HepG2 (cell line): ENCODE measurements at regions not wholly inside any gene's neighbourhood (a gene's known extent, or its start where the extent isn't known, plus 50 kb on each side); places are given as distances from the start of the nearest gene placed in this dataset.

Experiments
- ATAC-seq: fragments of 200-7000 bp; cut with Tn5 transposase; 3 replicates; pipeline ENCODE4 v1.9.1; 2020; ENCODE audit warnings: mild to moderate bottlenecking, moderate library complexity
- BruUV-seq: library from RNA; stranded (reverse); fragments of 400-500 nt; replicated peaks from 2 replicates; lab custom pipeline; 2021; lab: Mats Ljungman, UMichigan
- CTCF ChIA-PET: fragments of 300-600 bp; formaldehyde crosslinking; extraction: SDS; loops from one replicate; lab custom pipeline; 2021; ENCODE audit warnings: low total read pairs, inconsistent platforms, low intra/inter-chr PET ratio; lab: Yijun Ruan, JAX
- POLR2A ChIA-PET: fragments of 350-600 bp; sonication (Branson Sonifier 250); formaldehyde crosslinking; loops from one replicate; lab custom pipeline; 2020; ENCODE audit warnings: antibody characterized with exemption, inconsistent platforms; lab: Yijun Ruan, JAX
- DNase-seq: peaks from one replicate; pipeline ENCODE4 v3.0.0-alpha.2; 2015; ENCODE audit warnings: low spot score
- FAIRE-seq: peaks from 3 replicates; lab custom pipeline; 2011; peaks lifted over from hg19 to GRCh38; lab: Jason Lieb, UNC
- H2AFZ ChIP-seq: one replicate; pipeline ENCODE4 v1.6.1; 2011; ENCODE audit warnings: low read length, inconsistent platforms
- H3K27ac ChIP-seq: fragments of 300-600 bp; 3 replicates; pipeline ENCODE4 v1.8.0; 2011; ENCODE audit warnings: mixed run types, mild to moderate bottlenecking, mixed read lengths, low read length, inconsistent platforms; ENCODE audit not compliant: insufficient read depth; ENCODE audit errors: extremely low read length
- H3K27me3 ChIP-seq, 2 experiments: fragments of 200-600 bp in 1 of 2; 2 replicates in 1 of 2; 3 replicates in 1 of 2; pipeline versions ENCODE4 v1.6.0 to v1.8.0; 2011; ENCODE audit warnings: low read length in 2 of 2, mild to moderate bottlenecking in 2 of 2, moderate library complexity in 2 of 2, inconsistent platforms in 1 of 2; ENCODE audit not compliant: insufficient read depth in 2 of 2, control insufficient read depth in 1 of 2
- H3K36me3 ChIP-seq, 2 experiments: fragments of 200-600 bp in 1 of 2; replicated peaks in 1 of 2; 2 replicates in 1 of 2; 3 replicates in 1 of 2; pipeline versions ENCODE4 v1.5.1 to v1.8.0; 2011; ENCODE audit warnings: low read length in 2 of 2, inconsistent platforms in 1 of 2; ENCODE audit not compliant: insufficient read depth in 2 of 2, control insufficient read depth in 1 of 2
- H3K4me1 ChIP-seq: 2 replicates; pipeline ENCODE4 v1.5.1; 2012; ENCODE audit warnings: low read length, inconsistent platforms; ENCODE audit not compliant: insufficient read depth
- H3K4me2 ChIP-seq: 2 replicates; pipeline ENCODE4 v1.6.0; 2011; ENCODE audit warnings: low read depth, low read length, inconsistent platforms
- H3K4me3 ChIP-seq, 3 experiments: fragments of 200-600 bp in 1 of 3; sonication (generic), shearing (Covaris generic) in 1 of 3; replicated peaks in 1 of 3; 2 replicates each; pipeline ENCODE4 v1.5.1; 2011 to 2016; ENCODE audit warnings: low read length in 3 of 3, inconsistent platforms in 2 of 3, low read depth in 2 of 3, mild to moderate bottlenecking in 2 of 3, control low read depth in 1 of 3, mixed read lengths in 1 of 3; ENCODE audit not compliant: insufficient read depth in 1 of 3
- H3K79me2 ChIP-seq: one replicate; pipeline ENCODE4 v1.6.1; 2011; ENCODE audit warnings: low read length, inconsistent platforms; ENCODE audit not compliant: insufficient read depth
- H3K9ac ChIP-seq: 2 replicates; pipeline ENCODE4 v1.6.0; 2011; ENCODE audit warnings: mild to moderate bottlenecking, low read depth, low read length, inconsistent platforms; ENCODE audit not compliant: insufficient read depth
- H3K9me3 ChIP-seq: 2 replicates; pipeline ENCODE4 v1.5.1; 2012; ENCODE audit warnings: mild to moderate bottlenecking, low read length
- H4K20me1 ChIP-seq: 2 replicates; pipeline ENCODE4 v1.6.0; 2011; ENCODE audit warnings: inconsistent platforms, mild to moderate bottlenecking, low read length, moderate library complexity; ENCODE audit not compliant: insufficient read depth
- CREM ChIP-seq, 2 experiments: sonication (generic) in 1 of 2; formaldehyde crosslinking in 1 of 2; IDR thresholded peaks; 2 replicates each; pipeline versions ENCODE4 v1.4.0 to v1.6.1; 2016 to 2020; ENCODE audit warnings: antibody characterized with exemption in 1 of 2, mild to moderate bottlenecking in 1 of 2, missing genetic modification reagents in 1 of 2
- KLF6 ChIP-seq: IDR thresholded peaks from 2 replicates; pipeline ENCODE4 v1.8.0; 2016; ENCODE audit warnings: missing biosample characterization, missing genetic modification reagents
- NFKB2 ChIP-seq: sonication (generic); formaldehyde crosslinking; IDR thresholded peaks from 2 replicates; pipeline ENCODE4 v1.4.0; 2020; ENCODE audit warnings: missing genetic modification reagents, borderline replicate concordance
- REL ChIP-seq: sonication (generic); formaldehyde crosslinking; conservative IDR thresholded peaks from 2 replicates; pipeline ENCODE4 v1.8.0; 2022; ENCODE audit warnings: mild to moderate bottlenecking, missing genetic modification reagents, moderate library complexity
- SP5 ChIP-seq: IDR thresholded peaks from 2 replicates; pipeline ENCODE4 v1.6.1; 2016; ENCODE audit warnings: low read depth, borderline replicate concordance
- TBL1XR1 ChIP-seq: fragments of 150-350 bp; IDR thresholded peaks from 2 replicates; pipeline ENCODE4 v1.6.1; 2014; ENCODE audit warnings: borderline replicate concordance, low read length; ENCODE audit not compliant: partially characterized antibody
- ZBTB42 ChIP-seq: sonication (generic); formaldehyde crosslinking; IDR thresholded peaks from 2 replicates; pipeline ENCODE4 v1.5.0; 2020; ENCODE audit warnings: mild to moderate bottlenecking, missing genetic modification reagents
- ZNF329 ChIP-seq: sonication (generic); formaldehyde crosslinking; IDR thresholded peaks from 2 replicates; pipeline ENCODE4 v1.9.0; 2021; ENCODE audit warnings: low read depth, mild to moderate bottlenecking, missing genetic modification reagents
- ZNF670 ChIP-seq: sonication (generic); formaldehyde crosslinking; IDR thresholded peaks from 2 replicates; pipeline ENCODE4 v1.8.0; 2022; ENCODE audit warnings: mild to moderate bottlenecking, missing genetic modification reagents, borderline replicate concordance
- ZNF7 ChIP-seq: IDR thresholded peaks from 2 replicates; pipeline ENCODE4 v1.6.1; 2016; ENCODE audit warnings: missing biosample characterization, missing genetic modification reagents
- WGBS: methylation state at CpG from one replicate; pipeline ENCODE4 v1.1.6; 2017; ENCODE audit warnings: low lambda C conversion rate; 5-methylcytosine and 5-hydroxymethylcytosine counted together
- in situ Hi-C: cut with HindIII; loops from 2 replicates; pipeline ENCODE4 v1.10.0; 2017; ENCODE audit warnings: low pct_unique_long_range_greater_than_20kb; ENCODE audit not compliant: extremely low pct_ligation_motif_present
- intact Hi-C: fragments of 100-400 bp; cut with micrococcal nuclease; formaldehyde crosslinking; loops from one replicate; pipeline ENCODE4 v1.10.0; 2022; ENCODE audit not compliant: unreplicated experiment
- TF ChIP-seq, protein P1 (sequence below): sonication (generic); formaldehyde crosslinking; conservative IDR thresholded peaks from 2 replicates; pipeline ENCODE4 v1.4.0; 2020; ENCODE audit warnings: mild to moderate bottlenecking, missing genetic modification reagents, moderate library complexity
- TF ChIP-seq, protein P2 (sequence below): fragments of 450-650 bp; IDR thresholded peaks from 2 replicates; pipeline ENCODE4 v1.6.1; 2017
- TF ChIP-seq, protein P3 (sequence below): sonication (generic); formaldehyde crosslinking; IDR thresholded peaks from 2 replicates; pipeline ENCODE4 v1.8.0; 2022; ENCODE audit warnings: missing genetic modification reagents, mild to moderate bottlenecking, inconsistent platforms, borderline replicate concordance
- TF ChIP-seq, protein P4 (sequence below), 2 experiments: IDR thresholded peaks; 2 replicates each; pipeline ENCODE4 v1.6.1; 2011 to 2012; ENCODE audit warnings: low read length in 2 of 2, borderline replicate concordance in 1 of 2, low read depth in 1 of 2, mild to moderate bottlenecking in 1 of 2, moderate library complexity in 1 of 2

DNA sequence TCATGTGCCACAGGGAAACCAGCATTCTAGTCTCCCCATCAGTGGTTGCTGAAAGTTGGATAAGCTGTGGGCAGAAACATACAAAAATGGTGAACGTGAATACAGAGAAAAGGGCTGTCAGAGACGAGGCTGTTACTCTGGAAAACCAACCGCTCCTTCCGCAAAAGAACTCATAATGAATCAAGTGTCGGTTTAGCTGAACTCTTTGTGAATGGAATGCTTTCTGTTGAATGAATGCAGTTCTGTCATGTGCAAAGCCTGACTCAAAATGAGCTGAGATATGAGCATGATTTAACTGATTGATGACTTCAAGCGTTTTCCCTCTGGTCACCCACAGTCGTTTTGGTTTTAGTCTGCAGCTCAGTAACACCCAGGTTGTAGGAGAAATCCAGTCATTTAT, 298.3 kb downstream of the ETS1 start (continued):
- TF ChIP-seq, protein P1, sequence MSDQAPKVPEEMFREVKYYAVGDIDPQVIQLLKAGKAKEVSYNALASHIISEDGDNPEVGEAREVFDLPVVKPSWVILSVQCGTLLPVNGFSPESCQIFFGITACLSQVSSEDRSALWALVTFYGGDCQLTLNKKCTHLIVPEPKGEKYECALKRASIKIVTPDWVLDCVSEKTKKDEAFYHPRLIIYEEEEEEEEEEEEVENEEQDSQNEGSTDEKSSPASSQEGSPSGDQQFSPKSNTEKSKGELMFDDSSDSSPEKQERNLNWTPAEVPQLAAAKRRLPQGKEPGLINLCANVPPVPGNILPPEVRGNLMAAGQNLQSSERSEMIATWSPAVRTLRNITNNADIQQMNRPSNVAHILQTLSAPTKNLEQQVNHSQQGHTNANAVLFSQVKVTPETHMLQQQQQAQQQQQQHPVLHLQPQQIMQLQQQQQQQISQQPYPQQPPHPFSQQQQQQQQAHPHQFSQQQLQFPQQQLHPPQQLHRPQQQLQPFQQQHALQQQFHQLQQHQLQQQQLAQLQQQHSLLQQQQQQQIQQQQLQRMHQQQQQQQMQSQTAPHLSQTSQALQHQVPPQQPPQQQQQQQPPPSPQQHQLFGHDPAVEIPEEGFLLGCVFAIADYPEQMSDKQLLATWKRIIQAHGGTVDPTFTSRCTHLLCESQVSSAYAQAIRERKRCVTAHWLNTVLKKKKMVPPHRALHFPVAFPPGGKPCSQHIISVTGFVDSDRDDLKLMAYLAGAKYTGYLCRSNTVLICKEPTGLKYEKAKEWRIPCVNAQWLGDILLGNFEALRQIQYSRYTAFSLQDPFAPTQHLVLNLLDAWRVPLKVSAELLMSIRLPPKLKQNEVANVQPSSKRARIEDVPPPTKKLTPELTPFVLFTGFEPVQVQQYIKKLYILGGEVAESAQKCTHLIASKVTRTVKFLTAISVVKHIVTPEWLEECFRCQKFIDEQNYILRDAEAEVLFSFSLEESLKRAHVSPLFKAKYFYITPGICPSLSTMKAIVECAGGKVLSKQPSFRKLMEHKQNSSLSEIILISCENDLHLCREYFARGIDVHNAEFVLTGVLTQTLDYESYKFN (CRISPR knock-in tag): no peak
- TF ChIP-seq, protein P2, sequence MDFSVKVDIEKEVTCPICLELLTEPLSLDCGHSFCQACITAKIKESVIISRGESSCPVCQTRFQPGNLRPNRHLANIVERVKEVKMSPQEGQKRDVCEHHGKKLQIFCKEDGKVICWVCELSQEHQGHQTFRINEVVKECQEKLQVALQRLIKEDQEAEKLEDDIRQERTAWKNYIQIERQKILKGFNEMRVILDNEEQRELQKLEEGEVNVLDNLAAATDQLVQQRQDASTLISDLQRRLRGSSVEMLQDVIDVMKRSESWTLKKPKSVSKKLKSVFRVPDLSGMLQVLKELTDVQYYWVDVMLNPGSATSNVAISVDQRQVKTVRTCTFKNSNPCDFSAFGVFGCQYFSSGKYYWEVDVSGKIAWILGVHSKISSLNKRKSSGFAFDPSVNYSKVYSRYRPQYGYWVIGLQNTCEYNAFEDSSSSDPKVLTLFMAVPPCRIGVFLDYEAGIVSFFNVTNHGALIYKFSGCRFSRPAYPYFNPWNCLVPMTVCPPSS: no peak
- TF ChIP-seq CREM (IDR thresholded peaks at IDR 0.05) (no peak), CREM (CRISPR knock-in tag; IDR thresholded peaks at IDR 0.05) (no peak), TBL1XR1 (no peak), ZNF670 (CRISPR knock-in tag) (no peak)

DNA sequence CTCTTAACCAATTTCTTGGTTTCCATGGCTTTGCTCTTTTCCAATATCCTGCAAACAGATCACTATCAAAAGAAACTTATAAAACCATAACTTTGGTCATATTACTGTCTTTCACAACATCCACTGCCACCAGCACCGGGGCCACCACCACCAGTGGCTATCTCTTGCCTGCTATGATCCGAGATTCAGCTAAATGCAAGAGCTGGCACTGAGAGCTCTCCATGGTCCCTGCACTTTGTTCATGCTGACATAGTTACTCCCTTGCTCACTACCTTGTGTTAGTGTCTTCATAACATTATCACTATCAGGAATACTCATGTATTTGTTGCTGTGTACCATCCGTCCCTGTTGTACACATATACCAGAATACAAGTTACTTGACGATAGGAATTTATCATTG, 299.0 kb downstream of the ETS1 start:
- Histone ChIP-seq H3K9ac (no peak overlapping the region), H4K20me1 (no peaks in the 10 kb centered on the region), H3K4me1 (peaks cover 12% of the 10 kb centered on the region), H3K4me3 (no peak overlapping the region), H3K9me3 (no peaks in the 10 kb centered on the region), H3K27ac (no peak overlapping the region), H2AFZ (no peak overlapping the region), H3K27me3 (peaks cover 0 to 5% of the 10 kb centered on the region in 2 experiments; a peak in 1 of 5 replicates), H3K4me2 (no peak overlapping the region), H3K79me2 (no peaks in the 10 kb centered on the region), H3K36me3 (no peaks in the 10 kb centered on the region)
- BruUV-seq: no TSS peak
- POLR2A ChIA-PET: no interaction called here
- DNase-seq (no peak), ATAC-seq (no peak), FAIRE-seq (no peak)
- WGBS: 14% methylated on average over 4 of the region's 4 CpGs
- CTCF ChIA-PET: no interaction called here
- intact Hi-C loops: no loop called here
- in situ Hi-C loops: loop anchor here (5.0 kb wide), 1 partner anchor 339 kb away; no protein-coding TSS in a partner anchor
- no peak for TF ChIP-seq NFKB2 (CRISPR knock-in tag)
- no peak for TF ChIP-seq REL (CRISPR knock-in tag)
- TF ChIP-seq ZBTB42: no peak
- peak; percentile 78 for TF ChIP-seq ZNF7 (CRISPR knock-in tag)
- TF ChIP-seq, protein P3, sequence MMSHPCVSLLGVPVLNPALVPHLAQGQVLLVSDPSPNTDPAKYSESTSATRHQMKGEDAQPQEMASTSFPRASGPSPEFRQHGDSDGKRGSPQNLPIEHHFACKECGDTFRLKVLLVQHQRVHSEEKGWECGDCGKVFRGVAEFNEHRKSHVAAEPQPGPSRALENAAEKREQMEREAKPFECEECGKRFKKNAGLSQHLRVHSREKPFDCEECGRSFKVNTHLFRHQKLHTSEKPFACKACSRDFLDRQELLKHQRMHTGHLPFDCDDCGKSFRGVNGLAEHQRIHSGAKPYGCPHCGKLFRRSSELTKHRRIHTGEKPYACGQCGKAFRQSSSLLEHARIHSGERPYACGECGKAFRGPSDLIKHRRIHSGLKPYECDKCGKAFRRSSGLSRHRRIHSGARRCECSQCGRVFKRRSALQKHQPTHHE (CRISPR knock-in tag): no peak
- TF ChIP-seq, protein P4, sequence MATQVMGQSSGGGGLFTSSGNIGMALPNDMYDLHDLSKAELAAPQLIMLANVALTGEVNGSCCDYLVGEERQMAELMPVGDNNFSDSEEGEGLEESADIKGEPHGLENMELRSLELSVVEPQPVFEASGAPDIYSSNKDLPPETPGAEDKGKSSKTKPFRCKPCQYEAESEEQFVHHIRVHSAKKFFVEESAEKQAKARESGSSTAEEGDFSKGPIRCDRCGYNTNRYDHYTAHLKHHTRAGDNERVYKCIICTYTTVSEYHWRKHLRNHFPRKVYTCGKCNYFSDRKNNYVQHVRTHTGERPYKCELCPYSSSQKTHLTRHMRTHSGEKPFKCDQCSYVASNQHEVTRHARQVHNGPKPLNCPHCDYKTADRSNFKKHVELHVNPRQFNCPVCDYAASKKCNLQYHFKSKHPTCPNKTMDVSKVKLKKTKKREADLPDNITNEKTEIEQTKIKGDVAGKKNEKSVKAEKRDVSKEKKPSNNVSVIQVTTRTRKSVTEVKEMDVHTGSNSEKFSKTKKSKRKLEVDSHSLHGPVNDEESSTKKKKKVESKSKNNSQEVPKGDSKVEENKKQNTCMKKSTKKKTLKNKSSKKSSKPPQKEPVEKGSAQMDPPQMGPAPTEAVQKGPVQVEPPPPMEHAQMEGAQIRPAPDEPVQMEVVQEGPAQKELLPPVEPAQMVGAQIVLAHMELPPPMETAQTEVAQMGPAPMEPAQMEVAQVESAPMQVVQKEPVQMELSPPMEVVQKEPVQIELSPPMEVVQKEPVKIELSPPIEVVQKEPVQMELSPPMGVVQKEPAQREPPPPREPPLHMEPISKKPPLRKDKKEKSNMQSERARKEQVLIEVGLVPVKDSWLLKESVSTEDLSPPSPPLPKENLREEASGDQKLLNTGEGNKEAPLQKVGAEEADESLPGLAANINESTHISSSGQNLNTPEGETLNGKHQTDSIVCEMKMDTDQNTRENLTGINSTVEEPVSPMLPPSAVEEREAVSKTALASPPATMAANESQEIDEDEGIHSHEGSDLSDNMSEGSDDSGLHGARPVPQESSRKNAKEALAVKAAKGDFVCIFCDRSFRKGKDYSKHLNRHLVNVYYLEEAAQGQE (IDR thresholded peaks at IDR 0.05; ENCODE audit: borderline replicate concordance in 1 of 2, low read depth in 1 of 2, low read length in 2 of 2): peak in 1 of 2 experiments; percentile 54; a peak in 2 of 4 replicates
- TF ChIP-seq SP5: no peak
- TF ChIP-seq KLF6 (CRISPR knock-in tag): no peak
- TF ChIP-seq ZNF329 (CRISPR knock-in tag): no peak
